ENCODE measurements at regions not wholly inside any gene's neighbourhood (a gene's known extent, or its start where the extent isn't known, plus 50 kb on each side); places are given as distances from the start of the nearest gene placed in this dataset.
"Not testable (repeated sequence)": the region's sequence is repeated elsewhere in the genome, so short reads cannot be mapped to it uniquely, and the experiment has no call there.

GRCh38 chr2:16184945-16185660, 244.8 kb downstream of the MYCN start:
- FAIRE-seq (no peak), DNase-seq (ENCODE audit: insufficient read length, low spot score) (no peak)

- no peak for FAIRE-seq
- no peak for DNase-seq (ENCODE audit: insufficient read length, low spot score)
Measured at GRCh38 chr2:16184341-16184890, 244.1 kb downstream of the MYCN start.

DNA sequence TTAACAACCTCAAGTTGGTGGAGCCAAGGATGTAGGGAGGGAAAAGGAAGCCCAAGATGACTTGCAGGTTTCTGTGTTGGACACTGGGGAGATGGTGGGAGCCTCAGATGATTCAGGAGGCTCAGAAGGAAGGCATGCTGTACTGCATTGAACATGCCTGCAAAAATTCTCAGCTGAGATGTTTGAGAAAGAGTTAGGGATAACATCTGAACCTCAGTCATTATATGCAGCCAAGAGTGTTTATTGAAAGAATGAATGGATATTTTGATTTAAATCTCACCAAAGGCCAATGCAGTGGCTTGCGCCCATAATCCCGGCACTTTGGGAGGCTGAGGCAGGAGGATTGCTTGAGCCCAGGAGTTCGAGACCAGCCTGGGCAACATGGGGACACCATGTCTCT, 243.0 kb downstream of the MYCN start:
- no peak for FAIRE-seq
- DNase-seq (ENCODE audit: insufficient read length, low spot score) = no peak

DNA sequence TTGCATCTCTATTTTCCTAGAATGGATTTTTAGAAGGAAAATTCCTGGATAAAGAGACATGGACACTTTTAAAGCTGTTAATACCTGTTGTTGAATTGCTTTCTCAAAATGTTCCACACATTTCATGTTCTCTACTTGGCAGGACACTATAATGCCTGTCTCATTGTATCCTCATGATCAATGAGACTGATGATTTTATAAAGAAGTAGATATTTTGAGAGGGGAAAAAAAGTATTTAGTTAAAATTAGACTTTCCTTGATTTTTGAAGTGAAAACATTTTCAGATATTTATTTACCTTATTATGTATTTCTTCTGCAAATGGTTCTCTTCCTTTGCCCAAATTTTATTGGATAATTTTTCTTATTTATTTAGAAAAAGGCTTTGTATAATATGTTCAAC, 242.5 kb downstream of the MYCN start:
- DNase-seq (ENCODE audit: insufficient read length, low spot score) = no peak
- no peak for FAIRE-seq

DNA sequence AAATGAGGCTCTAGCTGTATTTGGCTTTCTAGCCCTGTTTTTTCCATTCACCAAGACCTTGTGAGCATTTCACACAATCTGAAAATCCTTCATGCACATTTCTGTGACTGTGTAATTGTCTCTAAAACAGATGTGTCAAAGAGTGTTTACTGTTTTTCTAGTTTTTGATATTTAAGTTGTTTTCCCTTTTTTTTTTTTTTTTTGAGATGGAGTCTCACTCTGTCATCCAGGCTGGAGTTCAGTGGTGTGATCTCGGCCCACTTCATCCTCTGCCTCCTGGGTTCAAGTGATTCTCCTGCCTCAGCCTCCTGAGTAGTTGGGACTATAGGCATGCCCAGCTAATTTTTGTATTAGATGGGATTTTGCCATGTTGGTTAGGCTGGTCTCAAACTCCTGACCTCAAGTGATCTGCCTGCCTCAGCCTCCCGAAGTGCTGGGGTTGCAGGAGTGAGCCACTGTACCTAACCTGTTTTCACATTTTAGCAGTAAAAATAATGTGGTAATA, 242.0 kb downstream of the MYCN start:
- not testable (repeated sequence) for DNase-seq (ENCODE audit: insufficient read length, low spot score); FAIRE-seq

- no peak for FAIRE-seq
- DNase-seq (ENCODE audit: insufficient read length, low spot score) = no peak
Measured at GRCh38 chr2:16181741-16182090, 241.4 kb downstream of the MYCN start.

GRCh38 chr2:16181062-16181740, 240.9 kb downstream of the MYCN start:
- DNase-seq (ENCODE audit: insufficient read length, low spot score) (no peak), FAIRE-seq (no peak)

DNA sequence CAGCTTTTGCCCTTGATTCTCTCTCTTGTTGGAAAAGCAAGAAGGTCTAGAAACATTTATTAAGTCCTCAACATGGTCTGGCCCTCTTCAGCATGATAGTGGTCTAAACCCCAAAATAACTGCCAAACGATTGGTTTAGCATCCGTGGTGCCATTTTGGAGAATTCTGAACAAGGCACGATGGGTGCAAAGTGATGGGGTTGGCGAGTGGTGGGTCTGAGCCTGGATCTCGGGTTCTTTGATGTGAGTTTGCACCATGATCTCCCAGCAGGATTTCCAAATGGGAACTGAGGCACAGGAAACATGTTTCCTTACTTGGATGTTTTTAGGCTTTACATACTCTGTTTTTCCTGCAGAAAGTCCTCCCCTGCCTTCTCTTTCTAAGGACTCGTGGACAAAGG, 240.3 kb downstream of the MYCN start:
- DNase-seq (ENCODE audit: insufficient read length, low spot score) (no peak), FAIRE-seq (no peak)

DNA sequence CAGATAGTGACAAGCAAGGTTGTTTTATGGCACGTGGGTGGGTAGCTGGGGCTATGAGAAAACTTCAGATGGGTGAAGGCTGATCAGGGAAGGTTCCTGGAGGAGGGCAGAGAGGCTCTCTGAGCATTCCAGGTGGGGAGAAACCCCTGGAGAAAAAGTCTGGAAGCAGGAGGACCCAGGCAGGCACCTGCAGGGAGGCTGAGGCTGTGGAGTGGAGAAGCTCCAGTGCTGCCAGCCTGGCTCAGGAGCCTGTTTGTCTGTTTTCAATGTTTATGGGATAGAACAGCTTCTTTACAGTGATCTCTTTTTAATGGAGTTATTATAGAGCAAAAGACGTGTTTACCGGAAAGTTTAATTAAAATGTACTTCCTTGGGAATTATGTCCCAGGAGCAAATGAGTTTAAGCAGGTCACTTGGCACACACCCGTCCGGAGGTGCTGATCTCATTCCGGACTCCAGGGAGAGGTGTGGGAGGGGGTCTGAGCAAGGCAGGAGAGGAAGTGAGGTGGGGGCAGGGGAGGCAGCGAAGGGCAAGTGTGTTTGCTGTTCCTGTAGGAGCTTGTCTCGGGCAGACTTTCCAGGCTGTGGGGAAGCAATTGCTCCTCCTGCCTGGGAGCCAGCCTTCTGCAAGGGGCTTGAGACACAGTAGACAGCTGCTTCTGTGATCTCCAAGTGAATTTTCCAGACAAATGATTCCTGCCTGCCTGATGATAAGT, 239.5 kb downstream of the MYCN start:
- DNase-seq (ENCODE audit: insufficient read length, low spot score) (no peak), FAIRE-seq (no peak)

- FAIRE-seq = no peak
- DNase-seq (ENCODE audit: insufficient read length, low spot score) = no peak
Measured at GRCh38 chr2:16178551-16179130, 238.3 kb downstream of the MYCN start.

DNA sequence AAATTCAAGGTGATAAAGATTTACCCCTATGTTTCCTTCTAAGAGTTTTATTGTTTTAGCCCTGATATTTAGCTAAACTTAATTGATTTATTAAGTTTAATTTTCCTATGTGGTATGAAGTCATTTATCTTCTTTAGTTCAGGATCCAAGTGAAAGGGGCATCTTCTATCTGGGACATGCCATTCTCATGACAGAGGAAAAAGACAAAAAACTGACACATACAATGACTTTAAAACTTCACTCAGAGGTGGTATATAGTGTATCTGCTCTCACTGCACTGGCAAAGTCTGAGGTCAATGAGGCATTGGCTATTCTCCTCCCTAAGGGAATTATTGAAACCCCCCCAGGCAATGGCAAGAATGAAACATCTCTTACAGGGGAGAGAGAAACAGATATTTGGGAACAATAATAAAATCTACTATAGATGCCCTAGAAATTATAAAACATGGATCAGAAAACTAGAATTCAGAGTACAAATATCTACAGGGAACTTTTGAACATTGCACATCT, 237.4 kb downstream of the MYCN start:
- FAIRE-seq (no peak), DNase-seq (ENCODE audit: insufficient read length, low spot score) (no peak)

GRCh38 chr2:16176971-16177480, 236.7 kb downstream of the MYCN start:
- DNase-seq (ENCODE audit: insufficient read length, low spot score) (no peak), FAIRE-seq (no peak)

DNA sequence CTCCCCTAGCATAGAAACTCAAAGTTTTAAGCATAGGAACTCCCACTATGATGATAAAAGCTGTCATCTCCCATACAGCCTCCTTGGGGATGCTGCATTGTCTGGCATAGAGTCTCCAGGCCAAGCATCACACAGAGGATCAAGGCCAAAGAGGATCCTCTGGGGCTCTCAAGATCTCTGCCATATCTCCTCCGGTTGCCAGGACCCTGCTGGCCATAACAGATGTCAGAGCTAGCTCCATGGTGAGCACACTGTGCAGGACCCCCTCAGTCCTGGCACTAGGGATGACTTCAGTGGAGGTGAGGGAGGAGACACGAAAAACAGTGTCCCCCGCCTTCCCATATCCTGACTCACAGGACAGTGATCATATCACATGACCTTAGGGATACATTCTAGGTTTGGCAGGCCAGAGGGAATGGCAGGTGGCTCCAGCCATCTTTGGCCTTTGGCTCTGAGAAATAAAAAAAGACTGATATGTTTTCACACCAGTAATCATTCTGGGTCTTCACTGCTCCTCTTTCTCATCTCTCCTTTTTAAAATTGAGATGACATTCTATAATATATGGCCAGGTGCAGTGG, 235.0 kb downstream of the MYCN start:
- DNase-seq (ENCODE audit: insufficient read length, low spot score) = no peak
- FAIRE-seq = no peak

DNA sequence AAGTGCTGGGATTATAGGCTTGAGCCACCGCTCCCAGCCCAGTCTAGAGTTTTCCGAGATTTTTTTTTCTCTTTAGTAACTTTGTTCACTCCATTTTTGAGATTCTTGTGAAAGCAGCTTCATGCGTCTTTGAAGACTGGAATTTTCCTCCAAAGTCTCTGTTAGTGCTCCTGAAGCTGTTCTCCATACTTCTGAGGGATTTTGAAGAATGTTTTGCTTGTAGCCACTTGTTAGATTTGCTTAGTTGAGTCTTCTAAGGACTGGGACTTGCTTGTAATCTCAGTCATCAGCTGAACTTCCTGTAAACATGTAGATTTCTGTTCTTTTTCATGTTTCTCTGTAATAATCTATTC, 234.3 kb downstream of the MYCN start:
- no peak for FAIRE-seq
- DNase-seq (ENCODE audit: insufficient read length, low spot score) = no peak

GRCh38 chr2:16173893-16174692, 233.7 kb downstream of the MYCN start:
- DNase-seq (ENCODE audit: insufficient read length, low spot score) (no peak), FAIRE-seq (no peak)

DNA sequence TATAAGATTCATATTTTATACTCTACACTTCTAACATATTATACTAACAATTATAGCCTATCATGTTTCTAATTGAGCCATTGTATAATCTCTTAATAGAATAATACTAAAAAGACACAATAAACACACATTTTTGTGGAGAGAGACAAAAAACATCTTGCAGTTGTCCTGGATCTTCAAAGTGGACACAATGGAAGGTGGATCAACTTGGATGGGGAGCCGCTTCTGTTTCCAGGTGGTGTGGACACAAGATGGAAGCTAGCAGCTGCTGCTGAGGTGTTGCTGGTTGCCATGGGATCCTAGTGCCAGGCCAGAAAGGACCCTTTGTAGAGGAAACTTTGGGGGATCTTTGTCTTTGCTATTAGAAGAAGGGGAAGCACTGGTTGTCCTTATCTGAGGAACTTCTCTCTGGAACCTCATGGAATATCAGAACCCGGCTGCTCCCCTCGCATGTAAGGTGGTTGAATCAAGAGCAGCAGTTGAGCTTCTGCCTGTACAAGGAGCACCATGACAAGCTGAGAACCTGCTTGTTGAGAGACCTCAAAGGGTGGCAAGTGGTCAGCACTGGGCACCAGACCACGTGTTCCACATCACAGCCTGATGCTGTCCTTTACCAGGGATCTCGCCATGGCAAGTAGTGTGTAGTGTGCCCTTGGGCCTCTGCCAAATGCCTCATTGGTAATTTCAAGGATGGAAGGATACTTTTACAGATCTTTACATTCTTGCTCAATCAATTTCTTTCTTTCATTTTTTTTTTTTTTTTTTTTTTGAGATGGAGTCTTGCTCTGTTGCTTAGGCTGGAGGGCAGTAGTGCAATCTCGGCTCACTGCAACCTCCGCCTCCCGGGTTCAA, 232.2 kb downstream of the MYCN start:
- FAIRE-seq (no peak), DNase-seq (ENCODE audit: insufficient read length, low spot score) (no peak)

GRCh38 chr2:16171425-16171920, 231.1 kb downstream of the MYCN start:
- no peak for FAIRE-seq

DNA sequence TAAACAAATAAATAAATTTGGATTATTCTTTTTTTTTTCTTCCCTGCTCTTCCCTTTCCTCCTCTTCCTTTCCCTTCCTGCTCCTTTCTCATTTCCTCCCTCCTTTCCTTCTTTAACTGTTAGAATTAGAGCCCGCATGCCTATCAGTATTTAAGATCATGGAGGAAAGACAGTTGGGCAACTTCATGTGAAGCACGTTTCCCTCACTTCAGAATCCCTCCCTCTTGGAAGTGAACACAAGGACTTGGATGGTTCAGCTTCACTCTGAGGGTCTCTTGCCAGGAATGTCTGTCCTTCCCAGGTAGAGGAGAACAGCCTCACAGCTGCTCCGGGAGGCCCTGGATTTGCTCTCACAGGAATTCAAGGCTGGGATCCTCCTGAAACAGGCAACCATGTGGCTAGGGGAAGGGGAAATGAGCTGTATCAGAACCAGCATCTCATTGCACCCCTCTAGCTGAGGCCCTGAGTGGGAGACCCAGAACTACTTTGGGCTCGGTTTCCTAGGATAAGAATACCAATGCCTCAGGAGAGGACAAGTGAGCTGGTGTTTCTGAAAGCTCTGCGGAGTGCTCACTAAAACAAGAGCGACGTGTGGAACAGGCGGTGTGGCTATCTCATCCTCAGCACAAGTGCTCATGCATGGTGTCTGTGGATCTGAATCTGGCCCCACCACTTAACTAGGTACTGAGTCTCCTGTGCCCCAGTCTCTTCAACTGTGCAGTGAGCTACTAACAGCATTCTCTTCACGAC, 230.5 kb downstream of the MYCN start:
- no peak for DNase-seq (ENCODE audit: insufficient read length, low spot score)
- FAIRE-seq = no peak

More at GRCh38 chr2:16171425-16171920, 231.1 kb downstream of the MYCN start:
- no peak for DNase-seq (ENCODE audit: insufficient read length, low spot score)
